Epithelial cell of proximal tubule (primary cell): ENCODE measurements at regions not wholly inside any gene's neighbourhood (a gene's known extent, or its start where the extent isn't known, plus 50 kb on each side); places are given as distances from the start of the nearest gene placed in this dataset.
"Not testable (repeated sequence)": the region's sequence is repeated elsewhere in the genome, so short reads cannot be mapped to it uniquely, and the experiment has no call there.

Experiments
- DNase-seq: peaks from one replicate; pipeline ENCODE4 v3.0.0-alpha.2; 2011; ENCODE audit warnings: low read depth
- H3K4me3 ChIP-seq: 2 replicates; pipeline ENCODE4 v1.5.1; 2011; ENCODE audit warnings: low read depth, mild to moderate bottlenecking, low read length
- CTCF ChIP-seq: conservative IDR thresholded peaks from 2 replicates; pipeline ENCODE4 v1.5.1; 2012; ENCODE audit warnings: low read depth, mild to moderate bottlenecking, low read length

GRCh38 chr9:87198716-87199115, 251.4 kb upstream of the GAS1 start:
- DNase-seq = no peak
- no peak for TF ChIP-seq CTCF
- no peak overlapping the region for H3K4me3 ChIP-seq

- no peak for DNase-seq
- H3K4me3 ChIP-seq = no peak overlapping the region
- TF ChIP-seq CTCF = no peak
Observed at GRCh38 chr9:87199278-87199677, 252.0 kb upstream of the GAS1 start.

- DNase-seq = no peak
- TF ChIP-seq CTCF = no peak
Observed at GRCh38 chr9:87199782-87200181, 252.5 kb upstream of the GAS1 start.

GRCh38 chr9:87201351-87201751, 254.0 kb upstream of the GAS1 start:
- DNase-seq = no peak
- TF ChIP-seq CTCF = no peak
- H3K4me3 ChIP-seq = no peak overlapping the region

More at GRCh38 chr9:87199782-87200181, 252.5 kb upstream of the GAS1 start:
- H3K4me3 ChIP-seq = no peak overlapping the region

- DNase-seq = no peak
- no peak for TF ChIP-seq CTCF
- H3K4me3 ChIP-seq = no peak overlapping the region
Observed at GRCh38 chr9:87206064-87206661, 258.9 kb upstream of the GAS1 start.

- not testable (repeated sequence) for H3K4me3 ChIP-seq, DNase-seq
Observed at GRCh38 chr9:87210658-87211057, 263.4 kb upstream of the GAS1 start.

- no peak for TF ChIP-seq CTCF
- DNase-seq = no peak
- no peak overlapping the region for H3K4me3 ChIP-seq
Observed at GRCh38 chr9:87211669-87212068, 264.4 kb upstream of the GAS1 start.
